Activated T-cell treated with anti-CD3 and anti-CD28 coated beads, Interleukin-2, amount 50 U/mL, for 24 hours (primary cell): ENCODE measurements at regions not wholly inside any gene's neighbourhood (a gene's known extent, or its start where the extent isn't known, plus 50 kb on each side); places are given as distances from the start of the nearest gene placed in this dataset.

Experiments
- DNase-seq: peaks from one replicate; pipeline ENCODE4 v3.0.0-alpha.2; 2020
- H3K27ac Mint-ChIP-seq: 2 replicates; pipeline ENCODE4 v1.8.0; 2020; ENCODE audit warnings: mild to moderate bottlenecking, mixed read lengths
- H3K27me3 Mint-ChIP-seq: 2 replicates; pipeline ENCODE4 v1.8.0; 2020; ENCODE audit warnings: mixed read lengths
- H3K36me3 Mint-ChIP-seq: 2 replicates; pipeline ENCODE4 v1.8.0; 2020; ENCODE audit warnings: low read depth, mixed read lengths
- H3K4me1 Mint-ChIP-seq: 2 replicates; pipeline ENCODE4 v1.8.0; 2020; ENCODE audit warnings: low read depth, mixed read lengths
- H3K4me3 Mint-ChIP-seq: 2 replicates; pipeline ENCODE4 v1.8.0; 2020; ENCODE audit warnings: mild to moderate bottlenecking, moderate library complexity, mixed read lengths
- H3K9me3 Mint-ChIP-seq: 2 replicates; pipeline ENCODE4 v1.8.0; 2020; ENCODE audit warnings: mixed read lengths

DNA sequence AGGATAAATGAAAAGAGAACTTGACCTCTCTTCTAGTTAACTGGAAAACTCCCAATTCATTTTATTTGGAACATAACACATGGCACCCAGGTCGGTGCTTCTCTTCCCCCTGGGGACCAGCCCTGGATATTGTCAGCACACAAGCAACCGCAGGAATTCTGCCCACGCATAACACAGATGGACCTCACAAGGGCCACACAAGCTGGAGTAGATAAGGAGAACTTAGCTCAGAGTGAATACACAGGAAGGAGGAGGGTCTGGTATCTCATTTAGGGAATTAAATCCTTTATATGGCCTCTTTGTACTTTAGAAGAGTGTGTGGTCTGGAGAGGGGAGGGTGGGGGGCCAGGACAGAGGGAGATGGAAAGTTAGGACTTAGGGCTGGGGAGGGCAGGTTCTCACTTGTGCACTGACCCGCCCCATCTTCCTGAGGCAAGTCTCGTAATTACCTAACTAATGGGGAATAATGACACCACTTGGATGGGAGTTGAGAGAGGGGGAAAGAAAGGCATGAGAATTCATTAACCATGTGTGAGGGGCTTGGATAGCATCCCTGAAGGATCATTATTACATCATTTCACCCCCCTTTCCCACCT lies 341.2 kb upstream of the WWC1 start:
- Mint-ChIP-seq H3K4me1 (peaks cover 2% of the 10 kb centered on the region), H3K27ac (no peak overlapping the region), H3K9me3 (no peaks in the 10 kb centered on the region), H3K36me3 (no peaks in the 10 kb centered on the region), H3K4me3 (no peak overlapping the region), H3K27me3 (peaks cover 6% of the 10 kb centered on the region)
- no peak for DNase-seq

DNA sequence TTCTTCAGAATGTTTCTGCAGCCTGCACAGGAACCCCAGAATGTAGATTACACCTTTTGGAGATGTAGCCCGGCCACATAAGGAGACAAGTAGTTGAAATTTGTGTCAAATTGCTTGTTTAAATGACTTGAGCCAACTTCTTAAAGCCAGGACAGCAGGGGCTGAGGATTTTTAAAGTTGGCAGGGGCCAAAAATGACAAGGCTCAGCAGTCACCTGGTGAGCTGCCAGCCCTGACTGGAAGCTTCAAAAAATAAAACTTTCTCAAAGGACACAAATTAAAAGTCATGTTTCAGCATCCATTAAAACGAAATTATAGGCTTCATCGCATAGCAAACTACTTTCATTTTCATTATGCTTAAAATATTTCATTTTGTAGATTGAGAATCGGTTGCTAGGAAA lies 340.3 kb upstream of the WWC1 start:
- Mint-ChIP-seq H3K27me3 (peaks cover 6% of the 10 kb centered on the region), H3K4me1 (peaks cover 2% of the 10 kb centered on the region), H3K9me3 (no peaks in the 10 kb centered on the region), H3K27ac (no peak overlapping the region), H3K36me3 (no peaks in the 10 kb centered on the region), H3K4me3 (no peak overlapping the region)
- no peak for DNase-seq

DNA sequence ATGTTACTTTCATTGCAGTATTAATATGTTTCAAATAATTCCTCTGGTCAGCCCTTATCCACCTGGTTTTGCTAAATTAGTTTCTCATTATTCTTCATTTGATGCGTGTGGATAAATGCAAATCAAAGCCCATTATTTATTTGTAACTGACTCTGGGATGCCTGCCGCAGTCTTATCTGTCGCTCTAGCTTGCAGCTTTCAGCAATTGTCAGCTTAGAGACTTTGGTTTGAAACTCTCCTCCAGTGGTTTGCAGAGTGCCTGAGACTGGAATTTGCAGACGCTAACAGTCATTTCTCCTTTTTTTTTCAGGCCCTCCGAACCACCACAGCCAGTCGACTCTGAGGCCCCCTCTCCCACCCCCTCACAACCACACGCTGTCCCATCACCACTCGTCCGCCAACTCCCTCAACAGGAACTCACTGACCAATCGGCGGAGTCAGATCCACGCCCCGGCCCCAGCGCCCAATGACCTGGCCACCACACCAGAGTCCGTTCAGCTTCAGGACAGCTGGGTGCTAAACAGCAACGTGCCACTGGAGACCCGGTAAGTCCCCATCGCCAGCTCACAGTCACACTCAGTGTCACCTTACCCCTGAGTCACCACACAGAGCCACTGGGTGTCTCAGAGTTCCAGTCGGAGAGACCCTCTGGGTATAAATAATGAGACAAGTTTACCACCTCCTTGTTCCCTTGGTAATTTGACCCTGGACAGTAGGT lies 339.0 kb upstream of the WWC1 start:
- Mint-ChIP-seq H3K4me1 (peaks cover 2% of the 10 kb centered on the region), H3K27ac (no peak overlapping the region), H3K27me3 (peaks cover 6% of the 10 kb centered on the region), H3K4me3 (no peak overlapping the region), H3K36me3 (no peaks in the 10 kb centered on the region), H3K9me3 (no peaks in the 10 kb centered on the region)
- no peak for DNase-seq

DNA sequence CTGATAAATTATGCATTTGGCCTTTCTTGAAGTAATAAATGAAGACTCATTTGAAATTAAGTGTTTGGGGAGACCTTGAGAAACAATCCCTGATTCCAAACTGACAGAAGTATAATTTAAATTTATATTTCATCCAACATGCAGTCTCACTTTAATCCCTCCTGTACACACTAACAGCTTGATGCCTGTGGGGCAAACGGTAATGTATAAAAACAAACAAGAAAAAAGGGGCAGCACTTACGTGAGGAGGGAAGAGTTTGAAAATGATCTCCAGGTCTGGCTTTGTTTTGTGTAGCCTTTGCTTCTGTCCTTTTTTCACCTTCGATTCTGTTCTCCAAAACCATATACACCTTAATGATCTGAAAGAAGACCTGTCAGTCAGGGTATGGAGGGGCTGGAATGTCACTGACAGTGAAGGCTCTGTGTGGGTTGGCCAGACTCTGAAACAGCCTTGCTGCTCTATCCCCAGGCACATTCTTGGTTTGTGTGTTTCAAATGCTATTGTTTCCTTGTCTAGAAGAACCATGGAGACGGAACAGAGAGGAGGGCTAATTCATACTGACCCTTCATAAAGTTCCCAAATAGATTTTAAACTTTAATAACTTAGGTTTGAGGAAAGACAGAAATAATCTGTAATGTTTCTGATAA lies 338.2 kb upstream of the WWC1 start:
- no peak for DNase-seq
- H3K9me3 Mint-ChIP-seq: peaks cover 3% of the 10 kb centered on the region
- H3K36me3 Mint-ChIP-seq: no peaks in the 10 kb centered on the region
- H3K27me3 Mint-ChIP-seq: peaks cover 6% of the 10 kb centered on the region
- H3K4me1 Mint-ChIP-seq: peaks cover 2% of the 10 kb centered on the region
- H3K27ac Mint-ChIP-seq: no peak overlapping the region
- H3K4me3 Mint-ChIP-seq: no peak overlapping the region

DNA sequence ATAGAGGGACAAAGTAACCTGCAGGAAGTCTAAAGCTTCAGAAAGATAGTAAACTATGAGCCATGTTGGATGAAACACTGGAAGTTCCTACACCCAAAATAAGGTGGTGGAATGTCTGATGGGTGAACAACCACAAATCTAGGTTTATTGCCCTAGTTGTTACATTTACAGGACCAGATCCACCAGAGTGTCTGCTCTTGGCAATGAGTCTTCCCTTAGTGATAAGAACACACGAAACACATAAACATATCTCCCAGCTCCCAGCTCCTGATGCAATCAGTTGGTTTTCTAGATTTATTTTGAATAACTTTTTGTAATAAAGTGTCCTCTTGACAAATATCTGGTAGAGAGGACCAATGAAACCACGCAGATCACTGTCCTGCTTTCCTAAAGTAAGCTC lies 329.7 kb upstream of the WWC1 start:
- H3K4me1 Mint-ChIP-seq: no peaks in the 10 kb centered on the region
- no peak for DNase-seq
- H3K27ac Mint-ChIP-seq: no peak overlapping the region
- no peaks in the 10 kb centered on the region for H3K36me3 Mint-ChIP-seq
- H3K9me3 Mint-ChIP-seq: peaks cover 5% of the 10 kb centered on the region
- no peaks in the 10 kb centered on the region for H3K27me3 Mint-ChIP-seq
- no peak overlapping the region for H3K4me3 Mint-ChIP-seq

DNA sequence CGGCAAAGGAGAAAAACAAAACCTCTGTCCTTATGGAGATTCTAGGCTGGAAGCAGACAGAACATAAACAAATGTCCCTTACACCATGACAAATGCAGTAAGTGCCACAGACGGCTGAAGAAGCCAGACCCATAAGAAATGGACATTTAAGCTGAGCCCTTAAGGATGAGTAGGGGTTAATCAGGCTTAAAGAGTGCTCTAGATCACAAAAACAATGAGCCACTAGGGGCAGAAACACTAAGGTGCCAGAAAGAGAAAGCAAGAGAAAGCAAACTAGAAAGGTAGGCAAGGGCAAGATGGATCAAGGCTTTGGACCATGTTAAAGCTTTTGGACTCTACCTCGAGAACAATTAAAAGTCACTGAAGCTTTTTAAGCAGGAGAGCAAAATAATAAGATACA lies 326.9 kb upstream of the WWC1 start:
- H3K9me3 Mint-ChIP-seq: no peaks in the 10 kb centered on the region
- peaks cover 3% of the 10 kb centered on the region for H3K27me3 Mint-ChIP-seq
- H3K4me3 Mint-ChIP-seq: no peak overlapping the region
- no peaks in the 10 kb centered on the region for H3K4me1 Mint-ChIP-seq
- no peak overlapping the region for H3K27ac Mint-ChIP-seq
- no peaks in the 10 kb centered on the region for H3K36me3 Mint-ChIP-seq
- no peak for DNase-seq

DNA sequence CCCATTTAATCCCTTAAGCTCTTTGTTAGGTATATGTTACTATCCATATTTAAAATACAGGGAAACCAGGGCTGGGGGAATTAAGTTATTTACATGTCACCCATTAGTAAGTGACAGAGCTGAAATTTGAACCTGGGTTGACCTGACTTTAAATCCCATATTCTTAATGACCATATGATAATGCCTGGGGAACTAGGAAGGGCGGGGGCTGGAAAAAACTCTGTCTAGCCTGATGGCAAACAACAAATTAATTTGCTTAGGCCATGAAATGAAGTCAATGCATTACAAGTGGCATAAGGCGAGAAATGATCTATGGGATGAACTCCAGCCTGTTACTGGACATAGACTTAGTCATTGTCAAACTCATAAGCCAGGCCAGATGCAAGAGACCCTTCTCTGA lies 325.7 kb upstream of the WWC1 start:
- no peak overlapping the region for H3K4me3 Mint-ChIP-seq
- H3K9me3 Mint-ChIP-seq: no peaks in the 10 kb centered on the region
- no peaks in the 10 kb centered on the region for H3K36me3 Mint-ChIP-seq
- H3K27me3 Mint-ChIP-seq: peaks cover 3% of the 10 kb centered on the region
- H3K4me1 Mint-ChIP-seq: no peaks in the 10 kb centered on the region
- DNase-seq: no peak
- no peak overlapping the region for H3K27ac Mint-ChIP-seq

DNA sequence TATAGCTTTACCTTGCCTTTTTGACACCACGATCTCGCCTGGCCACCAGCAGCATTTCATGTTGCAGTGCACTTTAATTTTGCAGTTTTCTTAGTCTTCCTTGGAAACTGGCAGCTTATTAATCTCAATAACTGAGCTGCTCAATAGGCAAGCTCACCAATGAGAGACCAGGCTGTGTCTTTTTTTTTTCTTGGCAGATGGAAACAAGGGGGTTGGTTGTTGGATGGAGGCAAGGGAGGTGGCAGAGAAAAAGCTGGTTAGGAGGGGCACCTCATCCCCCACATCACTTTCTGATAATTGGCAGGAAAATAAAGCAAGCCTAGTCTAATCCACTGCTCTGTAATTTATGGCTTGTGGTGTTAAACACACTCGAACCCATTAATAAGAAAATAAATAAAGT lies 324.5 kb upstream of the WWC1 start:
- Mint-ChIP-seq H3K4me1 (no peaks in the 10 kb centered on the region), H3K9me3 (no peaks in the 10 kb centered on the region), H3K27me3 (peaks cover 3% of the 10 kb centered on the region), H3K27ac (no peak overlapping the region), H3K36me3 (no peaks in the 10 kb centered on the region), H3K4me3 (no peak overlapping the region)
- no peak for DNase-seq

DNA sequence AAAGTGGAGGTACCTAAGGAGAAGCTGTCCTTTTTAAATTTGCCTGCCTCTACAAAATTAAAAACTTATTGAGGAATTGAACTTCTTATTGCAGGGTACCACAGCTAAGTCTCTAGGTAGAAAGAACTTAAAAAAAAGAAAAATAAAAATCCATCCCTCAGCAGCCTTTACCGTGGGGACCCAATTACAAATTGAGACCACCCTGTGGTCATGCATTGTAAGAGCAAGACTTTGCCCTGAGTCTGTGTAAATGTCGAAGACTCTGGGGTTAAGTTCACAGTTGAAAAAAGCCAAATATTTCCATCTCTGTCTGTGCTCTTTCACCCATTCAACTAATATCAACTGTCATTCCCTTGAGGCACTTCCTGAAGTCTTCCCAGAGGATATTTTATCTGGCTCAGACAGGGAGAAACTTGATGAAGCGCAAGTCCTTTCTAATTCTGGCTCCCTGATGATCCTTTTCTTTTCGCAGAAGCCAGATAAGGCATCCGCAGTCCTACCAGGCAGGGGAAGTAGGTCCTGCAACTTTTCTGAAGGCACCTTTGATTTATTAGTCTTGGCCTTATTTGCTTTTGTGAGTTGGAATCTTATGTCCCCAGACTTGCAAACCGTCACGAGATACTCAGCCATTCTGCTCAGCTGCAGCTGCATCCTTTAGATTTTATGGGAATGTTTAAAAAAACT lies 323.8 kb upstream of the WWC1 start:
- Mint-ChIP-seq H3K27me3 (peaks cover 3% of the 10 kb centered on the region), H3K4me3 (no peak overlapping the region), H3K4me1 (no peaks in the 10 kb centered on the region), H3K27ac (no peak overlapping the region), H3K9me3 (no peaks in the 10 kb centered on the region), H3K36me3 (no peaks in the 10 kb centered on the region)
- DNase-seq: no peak

DNA sequence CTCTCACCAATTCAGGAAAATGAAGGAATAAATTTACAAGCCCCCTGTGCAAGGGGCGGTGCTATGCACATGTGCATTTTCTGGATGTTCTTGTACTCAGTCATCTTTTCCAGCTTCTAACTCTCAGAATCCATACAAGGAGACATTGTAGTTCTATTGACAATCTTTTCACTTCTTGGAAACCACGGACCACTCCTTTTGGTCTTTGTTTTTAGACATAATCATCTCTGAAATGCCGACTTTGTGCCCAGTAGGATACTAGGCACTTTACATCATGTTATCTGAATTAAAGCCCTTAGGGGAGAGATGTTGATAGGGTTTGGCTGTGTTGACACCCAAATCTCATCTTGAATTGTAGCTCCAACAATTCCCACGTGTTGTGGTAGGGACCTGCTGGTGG lies 322.6 kb upstream of the WWC1 start:
- H3K27me3 Mint-ChIP-seq: peaks cover 3% of the 10 kb centered on the region
- no peaks in the 10 kb centered on the region for H3K9me3 Mint-ChIP-seq
- no peak overlapping the region for H3K4me3 Mint-ChIP-seq
- H3K4me1 Mint-ChIP-seq: no peaks in the 10 kb centered on the region
- DNase-seq: no peak
- H3K27ac Mint-ChIP-seq: no peak overlapping the region
- H3K36me3 Mint-ChIP-seq: no peaks in the 10 kb centered on the region

DNA sequence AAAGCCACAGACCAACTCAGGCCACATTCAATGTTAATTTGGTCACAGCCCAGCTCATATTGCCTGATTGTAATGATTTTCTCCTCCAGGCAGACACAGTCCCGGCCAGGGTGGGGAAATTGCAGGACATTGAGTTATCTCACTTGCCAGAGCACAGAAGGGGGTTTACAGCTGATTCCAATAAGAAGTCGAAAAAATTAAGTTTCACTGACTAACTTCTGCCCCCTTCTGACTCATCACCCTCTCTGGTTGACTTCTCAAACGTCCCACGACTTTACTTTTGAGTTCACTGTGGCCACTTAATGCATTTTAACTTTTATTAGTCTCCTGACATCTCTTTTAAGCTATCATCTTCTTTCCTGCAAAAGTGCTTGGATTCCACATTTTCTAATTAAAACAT lies 321.4 kb upstream of the WWC1 start:
- Mint-ChIP-seq H3K4me3 (no peak overlapping the region), H3K4me1 (no peaks in the 10 kb centered on the region), H3K27me3 (peaks cover 3% of the 10 kb centered on the region), H3K27ac (no peak overlapping the region), H3K36me3 (no peaks in the 10 kb centered on the region), H3K9me3 (no peaks in the 10 kb centered on the region)
- no peak for DNase-seq

DNA sequence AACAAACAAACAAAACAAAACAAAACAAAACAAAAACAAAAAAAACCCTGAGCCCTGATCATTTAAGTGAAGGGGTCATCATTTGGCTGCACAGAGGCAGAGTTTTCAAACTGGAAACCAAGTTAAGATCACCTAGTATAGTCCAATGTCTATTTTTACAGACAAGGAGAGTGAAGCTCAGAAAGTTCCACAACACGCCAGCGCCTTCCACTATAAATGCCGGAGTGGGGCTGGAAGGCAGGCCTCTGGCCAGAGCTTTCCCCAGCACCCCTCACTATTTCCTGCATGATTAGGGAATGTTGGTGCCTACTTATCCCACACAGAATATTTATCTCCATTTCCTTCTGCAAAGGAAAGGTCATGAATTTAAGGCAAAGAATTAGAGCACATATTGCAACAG lies 319.7 kb upstream of the WWC1 start:
- no peak for DNase-seq
- no peaks in the 10 kb centered on the region for H3K4me1 Mint-ChIP-seq
- peaks cover 3% of the 10 kb centered on the region for H3K27me3 Mint-ChIP-seq
- H3K9me3 Mint-ChIP-seq: no peaks in the 10 kb centered on the region
- H3K27ac Mint-ChIP-seq: no peak overlapping the region
- H3K4me3 Mint-ChIP-seq: no peak overlapping the region
- H3K36me3 Mint-ChIP-seq: no peaks in the 10 kb centered on the region

DNA sequence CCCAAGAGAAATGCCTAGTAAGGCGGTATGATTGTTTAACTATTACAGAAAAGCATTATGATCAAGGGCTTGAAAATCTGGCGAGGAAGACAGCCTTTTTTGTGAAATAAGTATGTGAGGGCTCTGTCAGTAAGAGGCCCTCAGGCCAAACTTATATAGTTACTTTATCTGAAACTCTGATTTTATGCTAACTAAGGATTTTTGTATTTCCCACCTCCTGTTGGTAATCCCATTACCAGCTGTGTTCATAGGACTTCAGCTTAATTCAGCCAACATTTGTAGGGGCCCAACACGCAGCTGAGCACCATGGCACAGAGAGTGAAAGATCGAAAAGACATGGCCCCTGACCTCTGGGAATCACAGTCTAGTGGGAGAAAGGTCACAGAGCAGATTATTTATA lies 318.3 kb upstream of the WWC1 start:
- DNase-seq: no peak
- Mint-ChIP-seq H3K9me3 (no peaks in the 10 kb centered on the region), H3K4me1 (no peaks in the 10 kb centered on the region), H3K36me3 (no peaks in the 10 kb centered on the region), H3K4me3 (no peak overlapping the region), H3K27ac (no peak overlapping the region), H3K27me3 (peaks cover 6% of the 10 kb centered on the region)

DNA sequence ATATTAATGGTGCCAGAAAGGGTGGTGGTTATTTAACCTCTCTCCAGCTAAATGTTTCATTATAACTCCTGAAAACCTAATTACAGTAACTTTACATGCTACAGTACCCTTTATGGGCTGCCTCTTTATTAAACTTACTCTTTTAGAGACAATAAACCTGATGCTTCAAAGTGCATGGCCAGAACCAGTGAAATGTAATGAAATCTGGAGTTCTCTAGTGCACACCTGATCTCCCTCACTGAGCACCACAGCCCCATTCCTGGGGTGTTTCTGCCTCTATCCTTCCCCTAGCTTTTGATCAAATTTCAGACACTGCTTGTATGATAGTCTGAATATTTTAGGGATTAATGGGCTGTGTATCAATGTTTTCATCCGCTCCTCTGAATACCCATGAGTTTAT lies 306.5 kb upstream of the WWC1 start:
- H3K27ac Mint-ChIP-seq: no peak overlapping the region

DNA sequence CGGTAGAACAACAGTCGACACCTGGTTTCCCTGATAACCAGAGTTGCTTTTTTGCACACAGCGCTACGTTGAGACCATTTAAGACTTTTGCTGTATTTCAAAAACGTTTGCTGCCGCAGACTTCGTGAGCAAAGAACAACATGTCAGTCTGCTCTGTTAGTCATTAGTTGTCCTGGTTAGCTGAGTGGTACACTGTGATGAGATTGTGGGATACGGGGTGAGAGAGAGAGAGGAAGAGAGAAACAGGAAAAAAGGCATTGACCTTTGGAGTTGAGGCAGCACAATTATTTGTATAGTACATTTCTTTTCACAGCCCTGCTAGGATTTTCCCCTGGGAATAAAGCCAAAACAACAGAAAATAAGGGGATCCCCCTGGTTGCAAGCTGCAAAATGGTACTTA lies 306.1 kb upstream of the WWC1 start:
- Mint-ChIP-seq H3K27me3 (peaks cover 4% of the 10 kb centered on the region), H3K27ac (no peak overlapping the region), H3K9me3 (no peaks in the 10 kb centered on the region), H3K4me3 (no peak overlapping the region), H3K4me1 (no peaks in the 10 kb centered on the region), H3K36me3 (no peaks in the 10 kb centered on the region)
- DNase-seq: no peak

More for the DNA sequence above, 306.5 kb upstream of the WWC1 start:
- no peak overlapping the region for H3K4me3 Mint-ChIP-seq
- H3K4me1 Mint-ChIP-seq: no peaks in the 10 kb centered on the region
- no peaks in the 10 kb centered on the region for H3K36me3 Mint-ChIP-seq
- DNase-seq: no peak
- peaks cover 4% of the 10 kb centered on the region for H3K27me3 Mint-ChIP-seq
- no peaks in the 10 kb centered on the region for H3K9me3 Mint-ChIP-seq
